ENCODE measurements at regions not wholly inside any gene's neighbourhood (a gene's known extent, or its start where the extent isn't known, plus 50 kb on each side); places are given as distances from the start of the nearest gene placed in this dataset.

DNA sequence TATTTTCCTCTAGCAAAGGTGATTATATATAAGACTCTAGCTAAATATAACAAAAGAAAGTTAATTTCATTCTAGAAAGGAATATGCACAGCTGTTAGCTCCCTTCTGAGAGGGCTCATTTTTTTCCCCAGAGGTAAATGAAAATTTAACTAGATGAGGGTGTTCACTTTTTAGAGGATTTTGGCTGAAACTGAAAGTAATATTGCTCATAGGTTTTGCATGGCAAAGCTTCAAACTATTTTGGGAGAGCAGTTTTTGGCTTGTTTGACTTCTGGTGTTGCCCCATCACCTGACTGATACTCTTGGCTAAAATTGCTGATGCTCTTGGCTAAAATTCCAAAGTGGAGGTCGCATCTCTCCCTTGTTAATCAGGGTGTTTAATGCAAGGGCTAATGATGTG, 311.9 kb downstream of the EDEM1 start:
- TF ChIP-seq, protein P1, sequence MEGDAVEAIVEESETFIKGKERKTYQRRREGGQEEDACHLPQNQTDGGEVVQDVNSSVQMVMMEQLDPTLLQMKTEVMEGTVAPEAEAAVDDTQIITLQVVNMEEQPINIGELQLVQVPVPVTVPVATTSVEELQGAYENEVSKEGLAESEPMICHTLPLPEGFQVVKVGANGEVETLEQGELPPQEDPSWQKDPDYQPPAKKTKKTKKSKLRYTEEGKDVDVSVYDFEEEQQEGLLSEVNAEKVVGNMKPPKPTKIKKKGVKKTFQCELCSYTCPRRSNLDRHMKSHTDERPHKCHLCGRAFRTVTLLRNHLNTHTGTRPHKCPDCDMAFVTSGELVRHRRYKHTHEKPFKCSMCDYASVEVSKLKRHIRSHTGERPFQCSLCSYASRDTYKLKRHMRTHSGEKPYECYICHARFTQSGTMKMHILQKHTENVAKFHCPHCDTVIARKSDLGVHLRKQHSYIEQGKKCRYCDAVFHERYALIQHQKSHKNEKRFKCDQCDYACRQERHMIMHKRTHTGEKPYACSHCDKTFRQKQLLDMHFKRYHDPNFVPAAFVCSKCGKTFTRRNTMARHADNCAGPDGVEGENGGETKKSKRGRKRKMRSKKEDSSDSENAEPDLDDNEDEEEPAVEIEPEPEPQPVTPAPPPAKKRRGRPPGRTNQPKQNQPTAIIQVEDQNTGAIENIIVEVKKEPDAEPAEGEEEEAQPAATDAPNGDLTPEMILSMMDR (IDR thresholded peaks at IDR 0.05) = no peak
- no peak for TF ChIP-seq POLR2A (IDR thresholded peaks at IDR 0.05)
